Large intestine (tissue), 3 donors: ENCODE measurements at regions not wholly inside any gene's neighbourhood (a gene's known extent, or its start where the extent isn't known, plus 50 kb on each side); places are given as distances from the start of the nearest gene placed in this dataset.

ENCODE experiments used
- DNase-seq, 2 donors: peaks; one replicate each; pipeline versions ENCODE4 v3.0.0 to v3.0.0-alpha.2; 2013
- H3K27ac ChIP-seq: one replicate; pipeline ENCODE4 v1.5.1; 2013; ENCODE audit warnings: low read length
- H3K27me3 ChIP-seq: 2 replicates; pipeline ENCODE4 v1.6.1; 2013; ENCODE audit warnings: low read length; ENCODE audit not compliant: control insufficient read depth, insufficient read depth
- H3K36me3 ChIP-seq: 2 replicates; pipeline ENCODE4 v1.6.1; 2013; ENCODE audit warnings: low read length; ENCODE audit not compliant: control insufficient read depth, insufficient read depth
- H3K4me1 ChIP-seq: one replicate; pipeline ENCODE4 v1.6.1; 2013; ENCODE audit warnings: low read length; ENCODE audit not compliant: control insufficient read depth, insufficient read depth
- H3K4me3 ChIP-seq: one replicate; pipeline ENCODE4 v1.5.1; 2013; ENCODE audit warnings: low read length
- H3K9me3 ChIP-seq: one replicate; pipeline ENCODE4 v1.6.1; 2013; ENCODE audit warnings: mild to moderate bottlenecking, low read depth, low read length, moderate library complexity; ENCODE audit not compliant: control insufficient read depth
- WGBS: methylation state at CpG from one replicate; pipeline ENCODE4 v1.1.5; 2013; ENCODE audit warnings: low lambda C conversion rate; ENCODE audit not compliant: insufficient coverage; 5-methylcytosine and 5-hydroxymethylcytosine counted together

DNA sequence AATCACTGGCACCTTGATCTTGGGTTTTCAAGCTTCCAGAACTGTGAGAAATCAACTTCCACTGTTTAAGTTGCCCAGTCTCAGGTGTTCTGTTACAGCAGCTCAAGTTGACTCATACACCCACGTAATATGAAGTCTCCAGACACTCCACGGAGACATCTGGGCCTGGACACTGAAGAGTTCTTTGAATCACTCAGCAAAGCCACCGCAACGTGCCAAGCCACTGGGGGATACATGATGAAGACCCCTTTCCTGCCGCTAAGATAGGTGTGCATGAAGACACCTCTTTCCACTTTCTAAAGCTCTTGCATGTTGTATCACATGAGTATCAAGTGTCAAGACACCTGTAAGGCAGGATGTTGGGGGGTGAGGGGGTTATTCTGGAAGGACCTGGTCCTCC, 311.7 kb upstream of the RTL1 start:
- peaks cover 40% of the 10 kb centered on the region for H3K4me1 ChIP-seq
- H3K27ac ChIP-seq: peak overlapping the region; percentile 6
- no CpG with 5 or more reads among the region's 5 CpGs for WGBS
- DNase-seq: no peak
- H3K4me3 ChIP-seq: no peak overlapping the region
- peaks cover 21% of the 10 kb centered on the region for H3K9me3 ChIP-seq
- H3K36me3 ChIP-seq: no peaks in the 10 kb centered on the region
- H3K27me3 ChIP-seq: no peaks in the 10 kb centered on the region

DNA sequence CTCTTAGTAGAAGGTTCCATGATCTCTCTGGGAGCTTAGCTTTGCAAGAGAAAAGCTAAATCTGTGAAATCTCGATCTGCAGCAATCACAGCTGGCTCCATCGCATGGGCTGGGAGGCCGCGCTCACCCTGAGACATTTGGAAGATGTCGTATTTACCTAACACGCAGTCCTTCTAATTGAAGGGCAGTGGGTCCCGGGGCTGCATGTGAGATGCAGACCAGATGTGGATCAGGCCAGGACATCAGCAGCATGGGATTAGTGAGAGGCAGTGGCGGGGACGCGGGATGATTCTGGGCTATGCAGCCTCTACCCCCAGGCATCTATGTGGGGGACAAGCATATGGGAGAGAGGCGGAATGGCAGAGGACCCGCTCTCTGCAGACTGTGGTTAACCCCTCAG, 312.4 kb upstream of the RTL1 start:
- Histone ChIP-seq H3K9me3 (peaks cover 16% of the 10 kb centered on the region), H3K4me1 (peaks cover 47% of the 10 kb centered on the region), H3K27ac (peak overlapping the region; percentile 75), H3K36me3 (no peaks in the 10 kb centered on the region), H3K4me3 (no peak overlapping the region), H3K27me3 (no peaks in the 10 kb centered on the region)
- WGBS: no CpG with 5 or more reads among the region's 12 CpGs
- peak in 1 of 2 donors; percentile 73 for DNase-seq

DNA sequence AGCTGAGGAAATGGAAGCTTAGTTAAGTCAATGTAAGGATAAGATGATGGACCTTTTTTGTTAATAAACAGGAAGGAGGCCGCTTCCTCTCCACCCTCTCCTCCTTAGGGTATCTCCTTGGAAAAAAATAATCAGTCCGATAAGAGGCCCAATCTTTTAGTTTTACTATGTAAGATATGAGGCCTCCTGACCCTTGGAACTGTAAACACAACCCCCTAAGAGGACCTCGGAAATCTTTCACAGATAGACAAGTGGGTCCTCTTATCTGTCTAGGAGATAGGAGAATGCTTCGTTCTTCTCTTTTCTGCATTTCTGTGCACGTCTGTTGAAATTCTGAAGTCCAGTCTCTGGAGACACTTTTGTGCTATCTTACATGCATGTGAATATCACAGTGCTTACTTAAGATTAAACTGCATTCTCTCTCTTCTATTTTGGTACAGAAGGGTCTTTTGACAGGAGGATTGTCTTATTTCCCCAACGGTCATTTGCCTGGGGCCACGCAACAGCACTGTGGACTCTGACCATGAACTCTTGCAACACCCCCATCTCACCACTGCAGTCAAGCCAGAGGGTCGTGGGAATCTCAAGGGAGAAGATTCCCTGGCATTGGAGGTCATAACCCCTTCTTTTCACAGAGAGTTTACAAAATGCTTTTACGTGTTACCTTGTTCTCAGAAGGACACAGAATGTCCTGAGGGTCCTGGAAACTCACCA, 313.0 kb upstream of the RTL1 start:
- Histone ChIP-seq H3K9me3 (peaks cover 18% of the 10 kb centered on the region), H3K4me1 (peaks cover 51% of the 10 kb centered on the region), H3K36me3 (no peaks in the 10 kb centered on the region), H3K27ac (peak overlapping the region; percentile 75), H3K4me3 (no peak overlapping the region), H3K27me3 (no peaks in the 10 kb centered on the region)
- no CpG with 5 or more reads among the region's 9 CpGs for WGBS
- DNase-seq: peak; percentile 79 to 84

DNA sequence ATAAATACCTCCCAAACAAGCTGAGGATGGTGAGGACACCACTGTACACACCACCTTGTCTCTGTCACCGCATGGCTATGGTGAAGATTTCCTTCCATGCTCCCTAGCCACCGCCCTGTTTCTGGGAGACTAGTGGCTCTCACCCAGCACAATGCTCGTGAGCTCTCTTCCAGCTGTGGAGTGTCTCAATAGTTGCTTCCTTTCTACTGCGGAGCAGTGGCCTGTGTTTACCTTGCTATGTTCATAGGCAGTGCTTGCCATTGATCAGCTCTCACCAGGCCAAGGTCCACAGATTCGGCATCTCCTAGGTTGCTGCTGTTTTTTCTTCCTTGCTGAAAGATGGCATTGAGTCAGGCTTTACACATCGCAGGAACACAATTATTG, 313.6 kb upstream of the RTL1 start:
- no peaks in the 10 kb centered on the region for H3K27me3 ChIP-seq
- no peaks in the 10 kb centered on the region for H3K36me3 ChIP-seq
- H3K27ac ChIP-seq: peak overlapping the region; percentile 75
- no peak overlapping the region for H3K4me3 ChIP-seq
- no CpG with 5 or more reads among the region's 6 CpGs for WGBS
- peaks cover 14% of the 10 kb centered on the region for H3K9me3 ChIP-seq
- peaks cover 51% of the 10 kb centered on the region for H3K4me1 ChIP-seq
- DNase-seq: peak; percentile 55 to 84

DNA sequence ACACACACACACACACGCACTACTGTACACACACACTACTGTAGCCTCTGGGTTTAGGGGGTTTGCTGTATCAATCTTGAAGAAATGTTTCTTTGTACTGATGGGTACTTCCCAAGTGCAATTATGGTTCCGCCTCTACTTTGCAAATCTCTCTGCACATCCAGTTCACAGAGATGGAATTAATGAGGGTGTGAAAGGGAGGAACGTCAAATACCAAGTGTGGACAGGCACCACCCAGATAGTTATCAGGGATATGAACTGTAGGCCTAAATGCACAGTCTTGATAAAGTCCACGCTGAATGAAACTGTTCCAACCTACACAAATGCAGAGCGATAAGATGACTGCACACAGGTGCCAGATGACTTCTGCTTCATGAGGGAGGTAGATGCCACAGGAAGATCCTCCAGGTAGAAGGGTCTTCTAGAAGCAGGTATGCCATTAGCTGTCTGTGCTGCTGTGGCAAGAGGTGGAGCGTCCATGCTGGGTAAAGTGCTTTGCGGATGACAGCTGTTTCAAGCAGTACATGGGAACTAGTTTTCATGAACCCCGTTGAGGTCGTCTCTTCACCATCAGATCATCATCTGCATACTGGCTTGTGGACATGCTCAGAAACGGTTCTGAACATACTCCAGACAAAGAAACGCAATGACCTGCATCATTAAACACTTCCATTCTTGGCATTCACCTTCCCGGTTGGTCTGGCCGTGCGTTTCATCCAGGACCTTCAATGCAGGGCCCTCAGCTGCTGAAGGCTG, 314.3 kb upstream of the RTL1 start:
- Histone ChIP-seq H3K27me3 (no peaks in the 10 kb centered on the region), H3K4me3 (no peak overlapping the region), H3K4me1 (peaks cover 51% of the 10 kb centered on the region), H3K9me3 (peaks cover 11% of the 10 kb centered on the region), H3K27ac (peak overlapping the region; percentile 75), H3K36me3 (no peaks in the 10 kb centered on the region)
- WGBS: 60% methylated on average over 1 of the region's 14 CpGs
- DNase-seq: no peak

DNA sequence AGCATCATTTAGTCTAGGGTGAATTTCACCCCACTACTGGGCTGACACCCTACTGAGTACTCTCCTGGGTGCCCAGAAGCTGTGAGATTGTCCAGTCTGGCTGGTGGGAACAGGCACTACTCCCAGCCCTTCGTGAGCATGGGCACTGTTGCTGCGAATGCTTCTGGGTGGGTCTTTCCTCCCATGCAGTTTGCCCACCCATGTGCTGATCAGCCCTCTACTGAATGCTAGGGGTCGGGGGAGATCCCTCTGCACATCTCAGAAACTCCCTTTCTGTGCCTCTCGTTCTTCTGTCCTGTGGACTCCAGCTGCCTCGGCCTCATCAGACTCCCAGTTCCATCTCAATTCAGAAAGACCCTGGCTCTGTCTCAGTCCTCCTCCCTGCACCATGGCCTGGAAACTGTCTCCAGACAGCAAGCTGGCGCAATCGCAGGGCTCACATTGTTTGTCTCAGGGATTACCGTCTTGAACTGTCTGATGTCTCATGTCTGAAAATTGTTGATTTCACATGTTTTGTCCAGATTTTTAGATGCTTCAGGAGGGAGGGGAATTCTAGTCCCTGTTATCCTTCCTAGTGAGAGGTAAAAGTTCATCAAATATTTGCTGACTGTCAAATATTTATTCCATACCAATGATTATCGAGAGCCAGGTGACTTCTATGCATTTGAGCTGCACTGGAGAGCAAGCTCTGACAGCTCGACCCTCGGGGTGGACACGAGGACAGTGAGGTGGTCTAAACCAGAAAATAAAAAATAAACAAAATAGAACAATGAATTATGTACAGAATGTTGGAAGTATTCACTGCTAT, 316.6 kb upstream of the RTL1 start:
- H3K36me3 ChIP-seq: no peaks in the 10 kb centered on the region
- DNase-seq: no peak
- H3K4me1 ChIP-seq: peaks cover 60% of the 10 kb centered on the region
- H3K4me3 ChIP-seq: no peak overlapping the region
- no peak overlapping the region for H3K27ac ChIP-seq
- 63% methylated on average over 5 of the region's 12 CpGs for WGBS
- no peaks in the 10 kb centered on the region for H3K27me3 ChIP-seq
- H3K9me3 ChIP-seq: peaks cover 4% of the 10 kb centered on the region

DNA sequence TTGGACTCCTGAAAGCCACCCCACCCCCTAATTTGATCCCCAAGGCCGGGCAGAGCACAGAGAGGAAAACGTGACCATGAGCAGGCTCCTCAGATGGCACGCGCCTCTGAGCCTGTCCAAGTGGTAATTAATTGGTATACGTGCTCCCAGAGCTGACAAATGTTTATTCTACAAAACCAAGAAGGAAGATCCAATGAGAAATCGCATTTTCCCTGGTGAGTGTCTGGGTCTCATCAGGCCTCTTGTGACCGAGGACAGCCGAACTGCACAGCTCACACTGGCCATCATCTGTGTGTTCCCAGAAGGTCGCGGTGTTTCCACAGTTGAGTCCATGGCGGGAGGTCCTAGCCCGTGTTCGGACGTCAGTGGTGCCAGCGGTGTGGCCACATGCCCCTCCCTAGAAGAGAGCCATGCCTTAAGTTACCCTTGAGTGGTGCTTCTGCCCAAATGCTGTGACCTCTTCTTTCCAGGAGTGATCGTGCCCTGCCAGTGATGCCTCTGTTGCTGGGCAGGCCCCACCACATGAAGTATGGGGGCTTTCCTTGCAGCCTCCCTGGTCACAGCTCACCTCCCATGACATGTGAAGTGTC, 317.5 kb upstream of the RTL1 start:
- no peak overlapping the region for H3K27ac ChIP-seq
- DNase-seq: no peak
- H3K36me3 ChIP-seq: no peaks in the 10 kb centered on the region
- peaks cover 61% of the 10 kb centered on the region for H3K4me1 ChIP-seq
- H3K27me3 ChIP-seq: no peaks in the 10 kb centered on the region
- no peak overlapping the region for H3K4me3 ChIP-seq
- peaks cover 3% of the 10 kb centered on the region for H3K9me3 ChIP-seq
- no CpG with 5 or more reads among the region's 16 CpGs for WGBS

DNA sequence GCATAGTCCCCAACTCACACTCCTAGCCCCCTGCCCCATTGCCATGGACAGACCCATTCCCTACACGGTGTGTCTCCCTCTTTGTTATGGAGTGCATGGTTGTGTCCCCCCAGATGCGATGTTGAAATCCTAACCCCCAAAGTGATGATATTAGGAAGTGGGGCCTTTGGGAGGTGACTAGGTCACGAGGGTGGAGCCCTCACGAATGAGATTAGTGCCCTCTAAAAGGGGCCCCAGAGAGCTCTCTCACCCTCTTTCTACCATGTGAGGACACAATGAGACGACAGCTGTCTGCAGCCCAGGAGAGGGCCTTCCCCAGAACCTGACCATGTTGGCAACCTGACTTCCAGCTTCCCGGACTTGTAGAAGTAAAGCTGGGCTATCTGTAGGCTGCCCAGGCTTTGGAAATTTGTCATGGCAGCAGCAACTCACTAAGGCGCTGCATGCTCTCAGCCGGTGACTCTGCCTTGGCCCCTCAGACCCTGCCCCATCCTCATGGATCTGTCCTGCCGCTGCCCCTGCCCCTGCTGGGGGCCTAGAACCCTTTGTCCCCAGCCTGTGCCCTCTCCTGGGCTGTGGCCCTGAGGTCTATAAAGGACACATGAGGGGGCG, 318.1 kb upstream of the RTL1 start:
- DNase-seq: no peak
- no CpG with 5 or more reads among the region's 10 CpGs for WGBS
- no peak overlapping the region for H3K4me3 ChIP-seq

DNA sequence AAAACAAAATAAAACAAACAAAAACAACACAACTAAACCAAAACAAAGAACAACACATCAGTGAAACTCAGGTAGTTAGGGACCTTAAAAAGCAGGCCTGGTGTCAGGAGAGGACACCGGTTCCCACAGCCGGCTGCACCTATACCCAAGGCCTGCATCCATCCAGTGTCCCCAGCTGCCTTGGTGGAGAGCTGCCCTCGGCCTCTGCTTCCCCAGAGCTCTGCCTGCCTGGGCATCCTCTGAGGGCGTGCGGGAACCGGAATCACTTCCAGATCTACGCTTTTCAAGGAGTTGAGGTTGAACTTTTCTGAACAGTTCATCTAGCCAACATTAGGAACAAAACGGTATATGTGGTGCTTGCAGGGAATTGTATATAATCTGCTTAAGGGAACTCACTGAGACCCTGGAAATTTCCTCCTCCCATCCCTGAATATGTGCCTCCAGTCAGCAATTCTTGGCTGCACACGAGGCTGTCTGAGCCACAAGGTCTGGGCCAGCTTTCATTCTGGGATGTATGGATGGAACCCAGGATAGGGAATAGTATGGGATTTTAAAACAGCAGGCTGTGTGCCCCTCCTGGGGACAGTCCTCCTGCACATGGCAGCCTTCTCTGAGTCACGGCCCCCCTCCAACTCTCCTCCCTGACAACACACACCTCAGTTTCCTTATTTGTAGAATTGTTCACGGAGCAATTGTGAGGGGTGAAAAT, 319.0 kb upstream of the RTL1 start:
- Histone ChIP-seq H3K36me3 (no peaks in the 10 kb centered on the region), H3K27ac (no peak overlapping the region), H3K4me1 (peaks cover 59% of the 10 kb centered on the region), H3K27me3 (no peaks in the 10 kb centered on the region), H3K9me3 (peaks cover 10% of the 10 kb centered on the region), H3K4me3 (no peak overlapping the region)
- WGBS: 100% methylated on average over 1 of the region's 11 CpGs
- DNase-seq: no peak

More for the DNA sequence above, 318.1 kb upstream of the RTL1 start:
- no peaks in the 10 kb centered on the region for H3K27me3 ChIP-seq
- H3K4me1 ChIP-seq: peaks cover 63% of the 10 kb centered on the region
- peaks cover 3% of the 10 kb centered on the region for H3K9me3 ChIP-seq
- H3K36me3 ChIP-seq: no peaks in the 10 kb centered on the region
- H3K27ac ChIP-seq: no peak overlapping the region
